Right lobe of liver (tissue), 4 donors: ENCODE measurements at regions not wholly inside any gene's neighbourhood (a gene's known extent, or its start where the extent isn't known, plus 50 kb on each side); places are given as distances from the start of the nearest gene placed in this dataset.
"Not testable (repeated sequence)": the region's sequence is repeated elsewhere in the genome, so short reads cannot be mapped to it uniquely, and the experiment has no call there.

ENCODE experiments used
- POLR2A ChIP-seq: fragments of 450-650 bp; IDR thresholded peaks from one replicate; pipeline ENCODE4 v1.6.1; 2017; ENCODE audit warnings: antibody characterized with exemption, mild to moderate bottlenecking
- TF ChIP-seq, protein P1 (sequence below), 4 donors: fragments of 200-600 bp in 3 of 4; fragments of 450-650 bp in 1 of 4; IDR thresholded peaks; one replicate each; pipeline versions ENCODE4 v1.5.1 to v1.8.0; 2016 to 2022; ENCODE audit warnings: antibody characterized with exemption in 4 of 4, mild to moderate bottlenecking in 2 of 4
- donor health status: DM: no; HTN: no; CAD: no.
- donor health status: DM: no; HTN: no; CAD: no.
- donor health status: DM: no; HTN: yes; CAD: no.

DNA sequence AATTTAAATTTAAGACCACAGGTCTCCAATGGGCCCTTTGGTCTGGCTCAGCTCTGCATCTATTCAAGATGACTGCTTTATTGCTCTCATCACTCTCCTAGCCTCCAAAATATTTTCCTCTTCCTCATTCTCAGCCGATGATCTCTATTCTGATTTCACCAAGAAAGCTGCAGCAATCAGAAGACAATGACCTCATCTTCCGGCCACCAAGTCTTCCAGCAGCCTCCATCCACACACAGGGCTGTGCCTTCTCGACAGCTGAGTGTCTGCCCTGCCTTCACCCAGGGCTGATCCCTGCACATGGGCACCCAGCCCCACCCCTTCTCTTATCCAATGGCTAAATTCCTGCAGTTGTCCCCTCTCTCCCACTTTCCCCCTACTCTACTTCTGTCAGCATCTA is 167.1 kb upstream of the NBPF12 start:
- TF ChIP-seq, protein P1, sequence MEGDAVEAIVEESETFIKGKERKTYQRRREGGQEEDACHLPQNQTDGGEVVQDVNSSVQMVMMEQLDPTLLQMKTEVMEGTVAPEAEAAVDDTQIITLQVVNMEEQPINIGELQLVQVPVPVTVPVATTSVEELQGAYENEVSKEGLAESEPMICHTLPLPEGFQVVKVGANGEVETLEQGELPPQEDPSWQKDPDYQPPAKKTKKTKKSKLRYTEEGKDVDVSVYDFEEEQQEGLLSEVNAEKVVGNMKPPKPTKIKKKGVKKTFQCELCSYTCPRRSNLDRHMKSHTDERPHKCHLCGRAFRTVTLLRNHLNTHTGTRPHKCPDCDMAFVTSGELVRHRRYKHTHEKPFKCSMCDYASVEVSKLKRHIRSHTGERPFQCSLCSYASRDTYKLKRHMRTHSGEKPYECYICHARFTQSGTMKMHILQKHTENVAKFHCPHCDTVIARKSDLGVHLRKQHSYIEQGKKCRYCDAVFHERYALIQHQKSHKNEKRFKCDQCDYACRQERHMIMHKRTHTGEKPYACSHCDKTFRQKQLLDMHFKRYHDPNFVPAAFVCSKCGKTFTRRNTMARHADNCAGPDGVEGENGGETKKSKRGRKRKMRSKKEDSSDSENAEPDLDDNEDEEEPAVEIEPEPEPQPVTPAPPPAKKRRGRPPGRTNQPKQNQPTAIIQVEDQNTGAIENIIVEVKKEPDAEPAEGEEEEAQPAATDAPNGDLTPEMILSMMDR (IDR thresholded peaks at IDR 0.05) = not testable (repeated sequence)
- not testable (repeated sequence) for TF ChIP-seq POLR2A
